22Rv1 (cell line): ENCODE measurements at regions not wholly inside any gene's neighbourhood (a gene's known extent, or its start where the extent isn't known, plus 50 kb on each side); places are given as distances from the start of the nearest gene placed in this dataset.

Experiments
- CTCF ChIP-seq: fragments of 450-650 bp; IDR thresholded peaks from 2 replicates; pipeline ENCODE4 v1.5.1; 2017; ENCODE audit warnings: mild to moderate bottlenecking
- ZFX ChIP-seq: fragments of 450-650 bp; IDR thresholded peaks from 2 replicates; pipeline ENCODE4 v1.6.1; 2017; ENCODE audit warnings: antibody characterized with exemption, borderline replicate concordance

- TF ChIP-seq CTCF, result no peak
- no peak for TF ChIP-seq ZFX
These were observed 107.0 kb upstream of the ZC3H15 start for GRCh38 chr2:186379052-186379451.
